H1 (cell line): ENCODE measurements at regions not wholly inside any gene's neighbourhood (a gene's known extent, or its start where the extent isn't known, plus 50 kb on each side); places are given as distances from the start of the nearest gene placed in this dataset.

Source experiments
- FOSL1 ChIP-seq: IDR thresholded peaks from 2 replicates; pipeline ENCODE4 v1.6.1; 2011; ENCODE audit warnings: mild to moderate bottlenecking, low read depth, low read length, moderate library complexity; ENCODE audit not compliant: insufficient read depth
- KDM5A ChIP-seq: fragments of 200-600 bp; IDR thresholded peaks from 2 replicates; pipeline ENCODE4 v1.7.1; 2012; ENCODE audit warnings: mild to moderate bottlenecking, low read length, inconsistent platforms, mixed read lengths
- NRF1 ChIP-seq: IDR thresholded peaks from 2 replicates; pipeline ENCODE4 v1.6.1; 2011; ENCODE audit warnings: mild to moderate bottlenecking, low read depth, low read length, improper control_type of control experiment
- TF ChIP-seq, protein P1 (sequence below): fragments of 300-600 bp; sonication (generic); IDR thresholded peaks from 2 replicates; pipeline ENCODE4 v1.7.1; 2012; ENCODE audit warnings: low read length, moderate library complexity, mild to moderate bottlenecking, inconsistent platforms; ENCODE audit not compliant: insufficient replicate concordance
- TF ChIP-seq, protein P2 (sequence below): IDR thresholded peaks from 2 replicates; pipeline ENCODE4 v1.6.1; 2011; ENCODE audit warnings: low read length, improper control_type of control experiment

DNA sequence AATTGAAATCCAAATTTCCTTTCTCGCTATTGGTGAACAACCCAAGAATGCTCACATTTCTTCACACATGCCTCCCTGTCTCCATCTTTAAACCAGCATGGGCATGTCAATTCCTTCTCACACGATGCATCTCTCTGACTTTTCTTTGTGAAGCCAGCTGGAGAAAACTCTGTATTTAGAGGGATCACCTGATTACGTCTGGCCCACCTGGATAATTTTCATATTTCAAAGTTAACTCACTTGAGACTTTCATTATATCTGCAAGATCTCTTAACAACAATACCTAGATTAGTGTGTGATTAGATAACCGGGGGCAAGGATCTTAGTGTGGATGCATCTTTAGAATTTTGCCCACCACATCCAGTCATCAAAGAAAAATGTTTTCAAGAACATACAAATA is 164.0 kb downstream of the TMEM47 start (continued):
- TF ChIP-seq, protein P1, sequence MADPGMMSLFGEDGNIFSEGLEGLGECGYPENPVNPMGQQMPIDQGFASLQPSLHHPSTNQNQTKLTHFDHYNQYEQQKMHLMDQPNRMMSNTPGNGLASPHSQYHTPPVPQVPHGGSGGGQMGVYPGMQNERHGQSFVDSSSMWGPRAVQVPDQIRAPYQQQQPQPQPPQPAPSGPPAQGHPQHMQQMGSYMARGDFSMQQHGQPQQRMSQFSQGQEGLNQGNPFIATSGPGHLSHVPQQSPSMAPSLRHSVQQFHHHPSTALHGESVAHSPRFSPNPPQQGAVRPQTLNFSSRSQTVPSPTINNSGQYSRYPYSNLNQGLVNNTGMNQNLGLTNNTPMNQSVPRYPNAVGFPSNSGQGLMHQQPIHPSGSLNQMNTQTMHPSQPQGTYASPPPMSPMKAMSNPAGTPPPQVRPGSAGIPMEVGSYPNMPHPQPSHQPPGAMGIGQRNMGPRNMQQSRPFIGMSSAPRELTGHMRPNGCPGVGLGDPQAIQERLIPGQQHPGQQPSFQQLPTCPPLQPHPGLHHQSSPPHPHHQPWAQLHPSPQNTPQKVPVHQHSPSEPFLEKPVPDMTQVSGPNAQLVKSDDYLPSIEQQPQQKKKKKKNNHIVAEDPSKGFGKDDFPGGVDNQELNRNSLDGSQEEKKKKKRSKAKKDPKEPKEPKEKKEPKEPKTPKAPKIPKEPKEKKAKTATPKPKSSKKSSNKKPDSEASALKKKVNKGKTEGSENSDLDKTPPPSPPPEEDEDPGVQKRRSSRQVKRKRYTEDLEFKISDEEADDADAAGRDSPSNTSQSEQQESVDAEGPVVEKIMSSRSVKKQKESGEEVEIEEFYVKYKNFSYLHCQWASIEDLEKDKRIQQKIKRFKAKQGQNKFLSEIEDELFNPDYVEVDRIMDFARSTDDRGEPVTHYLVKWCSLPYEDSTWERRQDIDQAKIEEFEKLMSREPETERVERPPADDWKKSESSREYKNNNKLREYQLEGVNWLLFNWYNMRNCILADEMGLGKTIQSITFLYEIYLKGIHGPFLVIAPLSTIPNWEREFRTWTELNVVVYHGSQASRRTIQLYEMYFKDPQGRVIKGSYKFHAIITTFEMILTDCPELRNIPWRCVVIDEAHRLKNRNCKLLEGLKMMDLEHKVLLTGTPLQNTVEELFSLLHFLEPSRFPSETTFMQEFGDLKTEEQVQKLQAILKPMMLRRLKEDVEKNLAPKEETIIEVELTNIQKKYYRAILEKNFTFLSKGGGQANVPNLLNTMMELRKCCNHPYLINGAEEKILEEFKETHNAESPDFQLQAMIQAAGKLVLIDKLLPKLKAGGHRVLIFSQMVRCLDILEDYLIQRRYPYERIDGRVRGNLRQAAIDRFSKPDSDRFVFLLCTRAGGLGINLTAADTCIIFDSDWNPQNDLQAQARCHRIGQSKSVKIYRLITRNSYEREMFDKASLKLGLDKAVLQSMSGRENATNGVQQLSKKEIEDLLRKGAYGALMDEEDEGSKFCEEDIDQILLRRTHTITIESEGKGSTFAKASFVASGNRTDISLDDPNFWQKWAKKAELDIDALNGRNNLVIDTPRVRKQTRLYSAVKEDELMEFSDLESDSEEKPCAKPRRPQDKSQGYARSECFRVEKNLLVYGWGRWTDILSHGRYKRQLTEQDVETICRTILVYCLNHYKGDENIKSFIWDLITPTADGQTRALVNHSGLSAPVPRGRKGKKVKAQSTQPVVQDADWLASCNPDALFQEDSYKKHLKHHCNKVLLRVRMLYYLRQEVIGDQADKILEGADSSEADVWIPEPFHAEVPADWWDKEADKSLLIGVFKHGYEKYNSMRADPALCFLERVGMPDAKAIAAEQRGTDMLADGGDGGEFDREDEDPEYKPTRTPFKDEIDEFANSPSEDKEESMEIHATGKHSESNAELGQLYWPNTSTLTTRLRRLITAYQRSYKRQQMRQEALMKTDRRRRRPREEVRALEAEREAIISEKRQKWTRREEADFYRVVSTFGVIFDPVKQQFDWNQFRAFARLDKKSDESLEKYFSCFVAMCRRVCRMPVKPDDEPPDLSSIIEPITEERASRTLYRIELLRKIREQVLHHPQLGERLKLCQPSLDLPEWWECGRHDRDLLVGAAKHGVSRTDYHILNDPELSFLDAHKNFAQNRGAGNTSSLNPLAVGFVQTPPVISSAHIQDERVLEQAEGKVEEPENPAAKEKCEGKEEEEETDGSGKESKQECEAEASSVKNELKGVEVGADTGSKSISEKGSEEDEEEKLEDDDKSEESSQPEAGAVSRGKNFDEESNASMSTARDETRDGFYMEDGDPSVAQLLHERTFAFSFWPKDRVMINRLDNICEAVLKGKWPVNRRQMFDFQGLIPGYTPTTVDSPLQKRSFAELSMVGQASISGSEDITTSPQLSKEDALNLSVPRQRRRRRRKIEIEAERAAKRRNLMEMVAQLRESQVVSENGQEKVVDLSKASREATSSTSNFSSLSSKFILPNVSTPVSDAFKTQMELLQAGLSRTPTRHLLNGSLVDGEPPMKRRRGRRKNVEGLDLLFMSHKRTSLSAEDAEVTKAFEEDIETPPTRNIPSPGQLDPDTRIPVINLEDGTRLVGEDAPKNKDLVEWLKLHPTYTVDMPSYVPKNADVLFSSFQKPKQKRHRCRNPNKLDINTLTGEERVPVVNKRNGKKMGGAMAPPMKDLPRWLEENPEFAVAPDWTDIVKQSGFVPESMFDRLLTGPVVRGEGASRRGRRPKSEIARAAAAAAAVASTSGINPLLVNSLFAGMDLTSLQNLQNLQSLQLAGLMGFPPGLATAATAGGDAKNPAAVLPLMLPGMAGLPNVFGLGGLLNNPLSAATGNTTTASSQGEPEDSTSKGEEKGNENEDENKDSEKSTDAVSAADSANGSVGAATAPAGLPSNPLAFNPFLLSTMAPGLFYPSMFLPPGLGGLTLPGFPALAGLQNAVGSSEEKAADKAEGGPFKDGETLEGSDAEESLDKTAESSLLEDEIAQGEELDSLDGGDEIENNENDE, result no peak
- TF ChIP-seq FOSL1 (no peak), KDM5A (no peak), NRF1 (no peak)
- TF ChIP-seq, protein P2, sequence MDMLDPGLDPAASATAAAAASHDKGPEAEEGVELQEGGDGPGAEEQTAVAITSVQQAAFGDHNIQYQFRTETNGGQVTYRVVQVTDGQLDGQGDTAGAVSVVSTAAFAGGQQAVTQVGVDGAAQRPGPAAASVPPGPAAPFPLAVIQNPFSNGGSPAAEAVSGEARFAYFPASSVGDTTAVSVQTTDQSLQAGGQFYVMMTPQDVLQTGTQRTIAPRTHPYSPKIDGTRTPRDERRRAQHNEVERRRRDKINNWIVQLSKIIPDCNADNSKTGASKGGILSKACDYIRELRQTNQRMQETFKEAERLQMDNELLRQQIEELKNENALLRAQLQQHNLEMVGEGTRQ, result no peak
